ENCODE measurements at regions not wholly inside any gene's neighbourhood (a gene's known extent, or its start where the extent isn't known, plus 50 kb on each side); places are given as distances from the start of the nearest gene placed in this dataset.

DNA sequence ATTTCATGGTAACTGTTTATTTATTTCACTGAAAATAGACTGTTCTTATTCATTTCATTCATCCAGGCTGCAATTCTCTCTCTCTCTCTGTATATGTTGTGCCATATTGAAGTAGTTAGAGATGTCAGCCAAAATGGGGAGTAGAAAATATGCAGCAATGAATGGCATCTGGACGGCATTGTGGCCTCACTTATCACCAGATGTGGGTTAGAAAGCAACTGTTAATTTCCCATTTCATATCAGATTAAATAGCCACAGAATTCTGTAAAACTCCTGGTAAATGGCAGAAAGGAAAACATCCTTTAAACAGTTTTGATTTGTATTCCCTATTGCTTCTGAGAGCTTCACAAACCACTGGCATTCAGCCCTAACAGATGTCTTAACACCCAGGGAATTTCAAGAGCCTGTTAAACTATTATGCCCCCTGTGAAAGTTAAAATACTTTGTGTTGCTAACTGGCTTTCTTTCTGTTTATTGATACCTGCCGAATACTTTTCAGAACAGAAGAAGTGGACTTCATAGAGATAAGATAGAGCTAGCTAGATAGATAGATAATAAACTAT, 1763.3 kb upstream of the MIR17HG start:
- DNase-seq (ENCODE audit: low read depth in 2 of 2): no peak

DNA sequence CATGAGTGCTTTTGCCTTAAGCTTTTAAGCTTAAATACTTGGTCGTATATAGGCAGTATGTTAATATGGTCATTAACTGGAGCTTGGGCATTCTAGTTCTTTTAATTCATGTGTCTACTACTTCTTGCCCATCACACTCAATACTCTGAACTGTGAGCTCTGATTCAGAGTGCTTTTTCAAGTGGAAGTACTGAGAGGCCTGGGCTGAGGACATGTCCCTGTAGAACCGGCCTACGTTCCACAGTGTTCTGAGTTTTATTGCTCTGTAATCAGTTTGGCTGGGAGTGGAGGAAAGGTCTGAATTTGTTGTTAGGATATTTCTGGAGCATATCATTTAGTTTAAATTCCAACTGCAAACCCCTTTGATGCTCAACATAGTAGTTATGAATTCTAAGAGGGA, 1744.8 kb upstream of the MIR17HG start:
- no peak for DNase-seq (ENCODE audit: low read depth in 2 of 2)

DNA sequence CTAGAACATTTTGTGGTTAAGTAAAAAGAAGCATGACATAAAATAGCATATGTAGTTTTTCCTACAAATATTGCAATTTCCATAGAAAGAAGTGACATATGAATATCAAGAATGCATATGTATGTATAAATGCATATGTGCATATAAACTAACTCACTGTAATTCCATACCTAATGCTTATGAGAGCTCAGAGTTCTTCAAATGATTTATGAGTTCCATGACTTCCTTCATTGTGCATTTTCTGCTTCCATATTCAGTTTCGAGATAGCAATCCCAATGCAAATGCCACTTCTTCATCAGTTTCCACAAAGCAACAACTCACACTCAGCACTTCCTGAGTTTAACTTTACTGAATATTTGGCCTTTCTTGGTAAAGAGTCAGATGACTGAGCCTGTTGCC, 1744.3 kb upstream of the MIR17HG start:
- no peak for DNase-seq (ENCODE audit: low read depth in 2 of 2)

DNA sequence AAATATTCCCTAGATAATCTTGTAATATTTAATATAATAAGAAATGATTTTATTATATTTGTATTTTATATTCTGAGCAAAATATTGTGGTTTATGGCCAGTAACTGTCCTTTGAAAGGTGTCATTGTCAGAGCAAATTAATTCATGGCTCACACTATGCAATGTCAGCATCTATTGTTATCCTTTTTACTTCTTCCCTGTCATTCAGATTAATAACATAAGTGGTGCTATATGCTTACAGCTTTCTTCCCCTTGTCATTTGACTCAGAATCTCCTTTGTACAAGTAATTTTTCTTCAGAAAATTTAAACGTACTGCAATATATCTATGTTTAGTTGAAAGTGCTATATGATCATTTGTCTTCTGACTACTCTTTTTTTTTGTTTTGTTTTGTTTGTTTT, 1738.2 kb upstream of the MIR17HG start:
- no peak for DNase-seq (ENCODE audit: low read depth in 2 of 2)

DNA sequence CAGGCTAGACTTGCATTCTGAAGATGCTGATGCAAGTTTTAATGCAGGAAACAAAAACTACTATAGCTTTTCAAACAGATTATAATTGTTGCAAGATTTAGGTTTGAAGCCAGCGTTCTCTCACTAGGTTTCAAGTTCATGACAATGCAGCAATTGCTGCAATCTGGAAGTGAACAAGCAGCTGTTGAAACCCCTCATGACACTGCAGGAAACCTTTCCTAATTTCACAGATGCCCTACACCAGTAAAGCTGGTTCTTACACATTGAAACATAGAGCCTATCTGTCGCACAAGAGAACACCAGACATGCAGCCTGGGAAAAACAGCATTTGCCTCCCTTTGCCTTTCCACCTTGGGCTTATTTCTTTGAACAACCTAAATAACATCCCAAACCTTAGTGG, 1737.2 kb upstream of the MIR17HG start:
- DNase-seq (ENCODE audit: low read depth in 2 of 2): no peak

DNA sequence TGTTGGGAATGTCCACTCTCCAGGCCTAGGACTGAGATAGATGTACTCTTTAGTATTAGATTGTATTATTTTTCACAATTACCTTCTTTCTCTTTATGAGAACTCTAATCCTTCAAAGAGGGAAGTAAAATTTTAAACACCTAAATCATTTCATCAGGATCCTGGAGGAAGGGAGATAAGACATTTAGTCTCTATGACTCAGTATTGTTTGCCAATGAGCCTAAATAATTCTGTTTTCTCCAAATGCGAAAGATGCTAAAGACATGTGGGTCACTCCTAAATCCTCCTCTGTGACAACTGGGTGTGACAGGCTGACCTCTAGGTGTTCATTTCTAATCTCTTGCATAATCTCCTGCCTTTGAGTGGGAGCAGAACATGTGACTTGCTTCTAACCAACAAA, 1736.6 kb upstream of the MIR17HG start:
- DNase-seq (ENCODE audit: low read depth in 2 of 2): no peak

DNA sequence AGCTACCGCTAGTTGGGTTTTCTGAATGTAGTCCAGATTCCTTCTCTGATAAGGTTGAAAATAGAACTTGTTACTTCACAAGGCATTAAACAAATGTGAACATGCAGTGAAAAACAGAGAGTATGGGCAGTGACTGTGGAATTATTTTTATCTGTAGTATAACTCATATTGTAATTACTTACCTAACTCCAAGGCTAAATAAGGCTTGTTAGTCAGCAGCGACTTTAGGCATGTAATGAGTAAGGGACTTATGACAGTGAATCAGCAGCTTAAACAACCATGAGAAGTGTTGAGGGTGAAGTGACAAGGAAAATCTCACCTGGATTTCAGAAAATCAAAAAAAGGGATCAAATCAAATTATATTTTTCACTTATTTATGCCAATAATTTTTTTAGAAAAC, 1719.5 kb upstream of the MIR17HG start:
- DNase-seq (ENCODE audit: low read depth in 2 of 2): no peak

DNA sequence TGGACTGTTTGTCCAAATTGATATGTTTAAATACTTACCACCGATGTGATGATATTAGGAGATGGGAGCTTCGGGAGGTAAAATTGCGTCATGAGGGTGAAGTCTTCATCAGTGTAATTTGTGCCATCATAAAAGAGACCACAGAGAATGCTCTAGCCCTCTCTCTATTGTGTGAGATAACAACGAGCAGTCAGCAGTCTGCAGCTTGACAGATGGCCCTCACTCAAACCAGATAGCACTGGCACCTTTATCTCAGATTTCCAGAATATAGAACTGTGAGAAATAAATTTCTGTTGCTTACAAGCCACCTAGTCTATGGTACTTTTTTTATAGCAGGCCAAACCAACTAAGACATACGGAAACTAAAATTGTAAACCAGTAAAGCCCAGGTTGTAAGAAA, 1718.9 kb upstream of the MIR17HG start:
- no peak for DNase-seq (ENCODE audit: low read depth in 2 of 2)

DNA sequence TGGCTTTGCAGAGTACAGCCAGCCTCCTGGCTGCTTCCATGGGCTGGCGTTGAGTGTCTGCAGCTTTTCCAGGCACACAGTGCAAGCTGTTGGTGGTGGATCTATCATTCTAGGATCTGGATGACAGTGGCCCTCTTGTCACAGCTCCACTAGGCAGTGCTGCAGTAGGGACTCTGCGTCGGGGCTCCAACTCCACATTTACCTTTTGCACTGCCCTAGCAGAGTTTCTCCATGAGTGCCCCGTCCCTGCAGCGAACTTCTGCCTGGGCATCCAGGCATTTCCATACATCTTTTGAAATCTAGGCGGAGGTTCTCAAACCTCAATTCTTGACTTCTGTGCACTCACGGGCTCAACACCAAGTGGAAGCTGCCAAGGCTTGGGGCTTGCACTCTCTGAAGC, 1697.3 kb upstream of the MIR17HG start:
- no peak for DNase-seq (ENCODE audit: low read depth in 2 of 2)

DNA sequence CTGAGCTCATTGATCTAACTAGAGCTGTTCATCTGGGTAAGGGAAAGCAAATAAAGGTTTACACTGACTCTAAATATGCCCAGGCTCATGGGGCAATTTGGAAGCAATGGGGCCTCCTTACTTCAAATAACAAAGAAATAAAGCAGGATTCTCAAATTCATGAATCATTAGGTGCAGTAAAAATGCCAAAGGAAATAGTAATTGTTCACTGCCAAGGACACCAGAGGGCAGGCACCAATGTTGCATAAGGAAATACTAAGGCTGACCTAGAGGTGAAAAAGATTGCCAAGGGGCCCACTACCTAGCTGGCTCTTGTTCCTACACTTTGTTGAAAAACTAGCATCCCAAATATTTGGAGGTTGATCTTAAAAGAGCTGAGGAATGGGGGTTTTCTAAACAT, 1686.7 kb upstream of the MIR17HG start:
- DNase-seq (ENCODE audit: low read depth in 2 of 2): no peak

DNA sequence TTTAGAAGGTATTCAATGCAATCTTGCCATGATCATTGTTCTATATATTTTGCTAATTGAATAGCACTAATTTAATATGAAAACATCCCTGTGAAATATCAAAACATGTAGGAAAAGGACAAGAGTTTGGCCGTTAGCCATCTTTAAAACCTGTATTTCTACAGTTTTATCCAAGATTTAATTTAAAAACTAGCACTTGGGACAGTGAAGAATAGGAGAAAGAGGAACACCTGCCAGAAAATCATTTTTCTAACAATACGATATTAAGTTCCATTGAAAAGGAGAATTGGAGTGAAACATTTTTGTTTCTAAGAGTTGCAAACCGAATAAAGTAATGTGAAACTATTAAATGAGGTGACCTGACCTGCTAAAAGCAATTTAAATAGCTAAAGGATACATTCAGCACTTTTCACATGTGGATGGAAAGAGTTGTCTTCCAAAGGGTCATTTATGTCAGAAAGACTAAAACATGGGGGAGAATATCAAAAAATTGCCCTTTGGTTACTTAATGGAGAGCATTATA, 1673.6 kb upstream of the MIR17HG start:
- no peak for DNase-seq (ENCODE audit: low read depth in 2 of 2)

DNA sequence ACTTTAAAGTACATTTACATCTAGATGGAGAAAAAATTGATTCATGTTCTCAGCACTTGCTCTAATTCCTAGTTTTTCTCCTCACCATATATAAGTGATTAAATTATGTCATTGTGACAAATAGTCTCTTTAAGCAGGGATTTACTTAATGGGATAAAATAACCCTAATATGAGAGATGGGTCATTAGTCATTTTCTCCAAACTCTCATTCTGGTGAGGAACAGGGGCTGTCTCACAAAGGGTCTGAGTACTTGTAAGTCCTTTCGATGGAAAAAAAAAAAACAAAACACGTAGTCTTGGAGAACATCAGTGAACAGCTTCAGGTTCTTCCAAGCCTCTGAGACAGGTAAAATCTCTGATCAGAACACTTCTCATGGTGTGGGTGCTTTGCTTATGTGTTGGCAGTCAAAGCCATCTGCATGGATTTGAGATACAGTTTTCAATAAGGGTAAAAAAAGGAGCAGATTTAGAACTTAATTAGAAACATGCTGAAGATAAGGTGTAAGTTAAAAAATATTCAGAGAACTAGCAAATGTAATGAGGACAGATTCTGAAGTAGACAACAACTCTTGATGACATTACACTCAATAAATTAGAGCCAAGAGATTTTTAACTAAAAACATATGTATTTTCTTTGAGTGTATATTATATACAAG, 1668.9 kb upstream of the MIR17HG start:
- no peak for DNase-seq (ENCODE audit: low read depth in 2 of 2)

DNA sequence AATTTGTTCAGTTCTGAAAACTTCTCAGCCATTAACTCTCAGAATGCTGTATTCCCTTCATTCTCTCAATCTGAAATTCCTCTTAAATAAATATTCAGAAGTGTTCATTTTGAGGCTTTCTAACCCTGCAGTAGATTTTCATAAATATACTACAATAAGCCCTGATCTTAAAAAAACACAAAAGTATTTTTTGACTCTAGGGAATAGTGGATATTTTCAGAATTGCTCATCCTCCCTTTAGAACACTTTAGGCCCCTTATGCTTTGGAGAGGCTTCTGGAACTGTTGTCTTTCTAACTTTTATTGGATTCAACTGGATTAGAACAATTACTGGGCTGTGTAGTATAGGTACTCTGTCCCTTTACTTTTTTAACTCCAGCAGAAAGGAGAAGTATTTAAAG, 1662.6 kb upstream of the MIR17HG start:
- DNase-seq (ENCODE audit: low read depth in 2 of 2): no peak

DNA sequence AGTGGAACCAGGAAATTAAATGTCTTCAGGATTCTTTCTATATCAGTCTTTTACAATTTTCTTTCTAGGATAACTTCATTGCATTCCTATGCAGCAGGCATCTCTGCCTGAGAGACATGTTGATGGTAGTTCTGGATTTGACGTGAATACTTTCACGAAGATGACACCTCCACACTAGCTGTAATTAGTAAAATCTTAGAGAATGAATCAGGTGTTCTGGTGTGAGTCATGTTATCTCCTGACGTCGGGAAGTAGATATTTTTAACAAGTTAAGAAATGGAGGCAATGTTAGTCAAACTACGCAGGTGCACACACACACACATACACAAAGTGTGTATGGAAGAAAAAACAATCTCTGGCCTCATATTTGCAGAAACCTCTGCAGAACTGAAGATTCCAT, 1661.3 kb upstream of the MIR17HG start:
- no peak for DNase-seq (ENCODE audit: low read depth in 2 of 2)

DNA sequence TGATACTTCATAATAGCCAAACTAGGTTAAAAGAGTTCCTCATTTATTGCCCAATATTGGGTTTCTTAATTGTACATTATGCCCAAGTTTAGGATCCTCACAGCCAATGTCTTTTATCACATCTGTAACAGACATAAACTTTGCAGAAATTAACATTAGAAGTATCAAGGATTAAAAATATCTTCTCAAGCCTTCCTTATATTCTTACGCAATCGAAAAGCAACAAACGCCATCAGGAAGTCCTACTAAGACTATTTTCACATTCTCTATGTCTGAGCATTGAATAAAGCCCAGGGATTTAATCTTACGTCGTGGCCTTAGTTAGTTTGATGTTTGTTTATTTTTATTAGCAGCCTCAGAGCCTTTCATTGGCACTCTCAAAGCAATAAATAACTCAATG, 1660.4 kb upstream of the MIR17HG start:
- no peak for DNase-seq (ENCODE audit: low read depth in 2 of 2)

DNA sequence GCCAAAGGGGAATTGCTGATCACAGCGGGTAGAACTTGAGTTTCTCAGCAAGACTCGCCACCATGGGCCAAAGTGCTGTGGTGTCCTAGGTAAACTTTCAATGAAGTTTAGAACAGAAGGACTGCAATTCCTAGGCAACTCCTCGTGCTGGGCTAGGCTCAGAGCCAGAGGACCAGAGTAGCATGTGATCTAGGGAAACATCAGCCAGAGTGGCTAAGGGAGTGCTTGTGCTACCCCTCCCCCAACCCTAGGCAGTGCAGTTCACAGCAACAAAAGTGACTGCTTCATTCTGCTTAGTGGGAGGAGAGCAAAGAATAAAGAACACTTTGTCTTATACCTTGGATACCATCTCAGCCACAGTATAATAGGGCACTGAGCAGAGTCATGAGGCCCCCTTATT, 1658.6 kb upstream of the MIR17HG start:
- no peak for DNase-seq (ENCODE audit: low read depth in 2 of 2)

DNA sequence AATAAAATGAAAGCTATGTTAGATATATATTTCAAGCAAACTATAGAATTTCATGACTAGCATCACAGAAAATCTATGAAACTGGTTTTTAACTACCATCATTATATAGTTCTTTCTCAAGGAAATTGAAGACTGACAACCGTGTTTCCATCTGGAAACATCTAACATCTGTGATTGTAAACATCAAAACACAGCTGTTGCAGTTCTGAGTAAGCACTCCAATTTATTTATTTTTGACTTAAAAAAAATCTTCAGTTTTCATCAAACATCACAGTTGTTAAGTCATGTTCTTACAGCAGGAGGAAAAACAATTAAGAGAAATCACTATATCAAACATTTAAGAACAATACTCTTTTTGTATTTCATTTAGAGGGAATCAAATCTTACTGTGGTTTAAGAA, 1653.0 kb upstream of the MIR17HG start:
- no peak for DNase-seq (ENCODE audit: low read depth in 2 of 2)

DNA sequence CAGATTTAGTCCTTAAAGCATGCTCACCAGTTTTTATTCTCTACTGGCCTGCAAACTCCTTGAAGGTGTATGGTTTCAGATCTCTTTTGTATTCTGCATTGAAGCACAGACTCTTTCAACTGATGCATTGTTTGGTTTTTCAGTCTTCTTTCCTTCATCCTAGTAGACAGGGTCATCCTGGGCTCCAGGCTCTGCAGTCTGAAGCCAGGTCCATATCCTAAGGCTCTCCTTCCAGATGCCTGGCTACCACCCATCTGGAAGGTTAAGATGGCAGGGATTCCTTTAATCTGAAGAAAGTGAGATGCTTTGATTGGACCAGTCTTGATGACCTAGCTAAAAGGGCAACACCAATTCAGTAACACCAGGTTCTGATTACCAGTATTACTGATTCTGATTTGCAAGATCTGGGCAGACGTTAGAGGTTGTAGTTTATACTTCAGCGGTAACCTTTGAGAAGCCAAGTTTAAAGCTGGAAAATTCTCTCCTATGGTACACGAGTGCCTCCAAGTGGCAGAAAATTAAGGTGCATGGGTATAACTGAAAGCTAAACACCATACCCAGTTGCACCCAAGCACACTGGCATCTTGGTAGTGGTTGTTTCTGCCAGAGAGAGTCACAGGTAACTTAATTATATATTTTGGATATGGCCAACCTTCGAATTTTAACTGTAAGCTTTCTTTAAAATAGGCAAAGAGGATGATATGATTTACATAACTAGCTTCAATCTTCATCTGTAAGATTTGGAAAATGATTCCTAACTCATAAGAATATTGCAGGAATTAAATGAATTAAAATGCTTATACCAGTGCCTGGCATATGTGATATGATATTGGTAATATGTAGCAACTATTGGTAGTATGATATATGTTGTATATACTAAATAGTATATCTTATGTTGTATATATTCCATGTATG, 1651.9 kb upstream of the MIR17HG start:
- DNase-seq (ENCODE audit: low read depth in 2 of 2): no peak

DNA sequence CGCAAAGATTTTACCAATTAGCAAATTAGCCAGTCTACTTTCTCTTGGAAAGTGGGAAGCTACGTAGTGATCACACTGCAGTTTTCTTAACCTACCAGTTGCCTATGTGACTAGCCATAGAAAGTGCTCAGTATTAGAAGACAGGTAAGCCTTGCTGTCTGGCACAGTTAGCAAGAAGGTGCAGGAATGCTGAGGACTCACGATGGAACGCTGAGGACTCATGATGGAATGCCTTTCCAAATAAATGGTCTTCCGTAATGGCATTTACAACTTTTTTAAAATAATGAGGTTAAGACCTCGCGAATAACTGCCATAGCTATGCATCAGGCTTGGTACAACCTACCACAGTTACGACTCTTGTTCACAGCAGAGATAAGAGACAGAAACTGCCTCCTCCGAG, 1645.6 kb upstream of the MIR17HG start:
- DNase-seq (ENCODE audit: low read depth in 2 of 2): no peak

DNA sequence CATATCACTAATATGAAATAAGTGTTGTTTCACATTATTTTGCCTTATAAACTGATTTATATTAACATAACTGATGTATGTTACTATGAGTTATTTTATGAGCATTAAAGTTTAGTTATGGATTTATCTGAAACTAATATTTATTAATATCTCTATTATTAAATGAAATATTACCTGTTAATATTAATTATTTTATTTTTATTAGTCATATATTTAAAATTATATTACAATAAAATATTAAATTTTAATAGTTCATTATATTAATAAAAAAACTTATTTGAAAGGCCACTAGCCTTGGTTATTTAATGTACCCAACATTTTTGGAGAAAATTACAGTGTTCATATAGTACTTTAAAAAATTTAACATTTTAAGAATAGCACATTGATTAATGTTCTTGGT, 1643.4 kb upstream of the MIR17HG start:
- DNase-seq (ENCODE audit: low read depth in 2 of 2): no peak

DNA sequence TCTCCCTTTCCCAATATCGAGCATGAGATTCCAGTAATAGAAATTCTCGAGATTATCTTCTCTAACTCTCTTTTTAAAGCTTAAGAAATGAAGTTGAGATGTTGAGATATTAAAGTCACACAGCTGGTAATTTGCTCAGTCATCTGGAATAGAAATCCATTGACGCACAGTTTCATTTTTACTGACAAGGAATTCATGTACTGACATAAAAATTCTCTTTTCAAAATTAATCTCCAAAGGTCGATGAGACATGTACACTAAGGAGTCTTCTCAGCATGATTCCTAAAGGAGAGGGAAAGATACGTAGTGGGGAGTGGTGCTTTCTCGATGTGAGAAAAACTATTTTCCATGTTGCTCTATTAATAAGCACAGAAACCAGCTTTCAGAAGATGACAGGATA, 1639.5 kb upstream of the MIR17HG start:
- no peak for DNase-seq (ENCODE audit: low read depth in 2 of 2)

DNA sequence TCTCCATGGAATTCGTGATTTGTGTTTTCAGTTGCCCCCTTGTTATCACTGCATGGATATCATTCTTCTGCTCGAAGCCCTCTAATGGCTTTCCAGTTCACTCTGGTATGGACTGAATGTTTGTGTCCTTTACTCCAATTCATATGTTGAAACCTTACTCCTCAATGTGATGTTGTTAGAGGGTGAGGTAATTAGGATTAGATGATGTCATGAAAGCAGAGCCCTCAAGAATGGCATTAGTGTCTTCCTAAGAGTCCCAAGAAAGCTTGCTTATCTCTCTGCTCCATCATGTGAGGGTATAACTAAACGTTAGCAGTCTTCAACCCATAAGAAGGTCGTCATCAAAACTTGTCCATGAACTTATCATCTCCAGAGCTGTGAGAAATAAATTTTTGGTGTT, 1626.3 kb upstream of the MIR17HG start:
- DNase-seq (ENCODE audit: low read depth in 2 of 2): no peak
